ENCODE measurements at regions not wholly inside any gene's neighbourhood (a gene's known extent, or its start where the extent isn't known, plus 50 kb on each side); places are given as distances from the start of the nearest gene placed in this dataset.

DNA sequence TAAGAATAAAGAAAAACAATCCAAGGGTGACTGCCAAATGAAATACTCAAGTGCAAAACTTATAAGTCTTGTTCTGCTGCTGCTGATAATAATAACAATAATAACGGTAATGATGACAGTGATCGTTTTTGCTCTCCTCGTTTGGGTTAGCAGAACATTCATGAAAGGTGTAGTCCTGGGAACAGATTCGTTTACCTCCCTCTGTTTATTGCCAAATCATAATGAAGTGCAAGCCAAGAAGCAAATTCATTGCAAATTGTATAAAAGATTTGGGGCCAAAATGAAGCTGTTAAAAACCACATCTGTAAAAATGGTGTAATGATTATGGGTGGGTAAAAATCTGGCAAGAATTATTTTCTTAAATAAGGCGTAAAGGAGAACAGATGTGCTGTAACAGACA is 587.2 kb upstream of the MKI67 start:
- intact Hi-C loops (cut with DNase I): no loop called here
- H3K27ac ChIP-seq: no peak overlapping the region
- no peaks in the 10 kb centered on the region for H3K4me1 ChIP-seq
- DNase-seq (no peak), ATAC-seq (no peak)
- no peak overlapping the region for H3K4me3 ChIP-seq
- H3K36me3 ChIP-seq (ENCODE audit: insufficient read depth in 1 of 2, low read depth in 1 of 2): no peaks in the 10 kb centered on the region
- H3K27me3 ChIP-seq (ENCODE audit: insufficient read depth in 3 of 3, low read length in 2 of 3): no peaks in the 10 kb centered on the region
- no peaks in the 10 kb centered on the region for H3K9me3 ChIP-seq
- 63 to 77% (median 70%) methylated on average over 5 of the region's 5 CpGs for whole genome bisulfite sequencing, 3 donors
- TF ChIP-seq, protein P1, sequence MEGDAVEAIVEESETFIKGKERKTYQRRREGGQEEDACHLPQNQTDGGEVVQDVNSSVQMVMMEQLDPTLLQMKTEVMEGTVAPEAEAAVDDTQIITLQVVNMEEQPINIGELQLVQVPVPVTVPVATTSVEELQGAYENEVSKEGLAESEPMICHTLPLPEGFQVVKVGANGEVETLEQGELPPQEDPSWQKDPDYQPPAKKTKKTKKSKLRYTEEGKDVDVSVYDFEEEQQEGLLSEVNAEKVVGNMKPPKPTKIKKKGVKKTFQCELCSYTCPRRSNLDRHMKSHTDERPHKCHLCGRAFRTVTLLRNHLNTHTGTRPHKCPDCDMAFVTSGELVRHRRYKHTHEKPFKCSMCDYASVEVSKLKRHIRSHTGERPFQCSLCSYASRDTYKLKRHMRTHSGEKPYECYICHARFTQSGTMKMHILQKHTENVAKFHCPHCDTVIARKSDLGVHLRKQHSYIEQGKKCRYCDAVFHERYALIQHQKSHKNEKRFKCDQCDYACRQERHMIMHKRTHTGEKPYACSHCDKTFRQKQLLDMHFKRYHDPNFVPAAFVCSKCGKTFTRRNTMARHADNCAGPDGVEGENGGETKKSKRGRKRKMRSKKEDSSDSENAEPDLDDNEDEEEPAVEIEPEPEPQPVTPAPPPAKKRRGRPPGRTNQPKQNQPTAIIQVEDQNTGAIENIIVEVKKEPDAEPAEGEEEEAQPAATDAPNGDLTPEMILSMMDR (IDR thresholded peaks at IDR 0.05): no peak

DNA sequence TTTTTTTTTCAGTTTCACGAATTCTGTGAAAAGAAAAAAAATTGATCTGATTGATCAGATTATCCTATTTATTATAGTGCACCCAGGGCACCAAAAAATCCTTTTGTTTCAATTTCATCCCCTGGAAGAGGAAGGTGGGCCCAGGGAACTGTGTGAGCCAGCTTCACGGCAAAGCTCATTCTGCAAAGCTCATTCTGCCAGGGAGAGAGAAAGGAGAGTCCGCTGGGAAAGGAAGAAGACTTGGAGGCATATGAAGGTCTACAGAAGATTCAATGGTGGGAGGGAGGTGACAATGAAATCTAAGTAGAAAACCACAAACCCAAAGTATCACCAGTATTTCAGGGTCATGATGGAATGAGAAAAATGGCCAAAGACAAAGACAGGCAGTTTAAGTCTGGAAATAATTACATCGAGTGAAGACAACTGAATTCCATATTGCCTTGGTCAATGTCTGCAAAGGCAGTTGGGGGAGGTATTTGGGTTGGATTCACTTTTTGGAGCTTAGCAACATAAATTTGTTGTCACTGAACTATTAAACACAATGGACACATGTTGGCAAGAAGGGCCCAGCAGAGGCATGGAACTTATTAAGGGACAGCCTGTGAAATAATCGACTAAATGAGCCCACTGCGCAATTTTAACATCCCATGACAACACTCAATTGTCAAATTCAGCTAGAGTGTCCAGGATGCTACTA is 587.8 kb upstream of the MKI67 start:
- DNase-seq: no peak
- no peak overlapping the region for H3K27ac ChIP-seq
- no peaks in the 10 kb centered on the region for H3K4me1 ChIP-seq
- no peaks in the 10 kb centered on the region for H3K36me3 ChIP-seq (ENCODE audit: insufficient read depth in 1 of 2, low read depth in 1 of 2)
- TF ChIP-seq, protein P1 (IDR thresholded peaks at IDR 0.05): no peak
- H3K27me3 ChIP-seq (ENCODE audit: insufficient read depth in 3 of 3, low read length in 2 of 3): no peaks in the 10 kb centered on the region
- 42 to 52% (median 47%) methylated on average over 6 of the region's 6 CpGs for WGBS, 3 donors
- intact Hi-C loops (cut with DNase I): no loop called here
- no peak for ATAC-seq
- H3K9me3 ChIP-seq: no peaks in the 10 kb centered on the region
- H3K4me3 ChIP-seq: no peak overlapping the region

DNA sequence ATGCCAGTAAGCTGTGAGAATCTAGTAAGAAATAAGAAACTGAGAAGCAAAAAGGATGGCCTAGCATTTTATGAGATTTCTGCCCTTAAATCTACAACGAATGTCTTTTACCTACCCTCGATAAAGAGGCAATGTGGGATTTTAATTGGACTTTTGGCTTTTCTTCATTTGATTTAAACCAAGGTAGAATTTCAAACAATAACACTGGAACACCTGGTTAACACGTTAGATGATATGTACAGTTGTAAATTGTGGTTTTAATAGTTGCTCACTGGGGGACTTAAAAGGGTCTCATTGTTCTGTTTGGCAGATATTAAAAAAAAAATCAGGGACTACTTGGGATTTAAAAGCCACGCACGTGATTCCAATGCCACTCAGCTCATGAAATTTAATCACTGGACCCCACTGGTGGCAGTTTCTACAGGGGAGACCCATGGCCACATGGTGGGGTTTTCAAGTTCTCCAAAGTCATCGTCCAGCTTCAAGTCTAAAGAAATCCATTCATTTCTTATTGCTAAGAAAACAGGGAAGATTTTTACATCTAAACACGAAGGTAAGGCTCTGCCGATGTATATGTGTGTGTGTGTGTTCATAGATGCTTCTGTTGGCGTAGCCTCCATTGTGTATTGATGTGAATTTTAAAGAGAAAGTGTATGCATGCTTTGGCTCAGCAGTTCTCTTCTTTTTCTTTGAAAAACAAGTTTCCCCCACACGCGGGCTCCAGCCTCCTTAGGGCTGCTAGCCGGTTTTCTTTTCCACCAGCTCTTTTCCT is 588.6 kb upstream of the MKI67 start:
- 75 to 80% (median 78%) methylated on average over 12 of the region's 12 CpGs for WGBS, 3 donors
- ATAC-seq (no peak), DNase-seq (no peak)
- TF ChIP-seq, protein P1 (IDR thresholded peaks at IDR 0.05): no peak
- Histone ChIP-seq H3K36me3 (ENCODE audit: insufficient read depth in 1 of 2, low read depth in 1 of 2) (no peaks in the 10 kb centered on the region), H3K4me1 (no peaks in the 10 kb centered on the region), H3K27me3 (ENCODE audit: insufficient read depth in 3 of 3, low read length in 2 of 3) (no peaks in the 10 kb centered on the region), H3K4me3 (no peak overlapping the region), H3K9me3 (no peaks in the 10 kb centered on the region), H3K27ac (no peak overlapping the region)
- intact Hi-C loops (cut with DNase I): no loop called here

DNA sequence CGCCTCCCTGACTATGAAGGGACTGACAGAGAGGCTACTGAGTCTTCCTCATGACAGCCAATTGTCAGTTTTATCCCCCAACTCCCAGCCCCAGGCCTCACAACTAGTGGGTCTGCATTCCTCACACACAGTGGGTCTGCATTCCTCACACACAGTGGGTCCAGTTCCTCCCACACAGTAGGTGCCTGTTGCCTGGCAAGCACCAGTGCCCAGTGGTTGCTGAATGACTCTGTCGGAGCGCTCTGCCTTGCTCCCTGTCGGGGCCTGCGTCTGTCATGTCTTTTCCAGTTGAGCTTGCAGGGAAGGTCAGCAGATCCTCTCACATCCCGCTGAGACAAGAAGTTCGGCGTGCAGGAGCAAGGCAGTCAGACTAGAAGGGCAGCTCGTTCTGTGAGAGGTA is 590.0 kb upstream of the MKI67 start:
- H3K4me3 ChIP-seq: no peak overlapping the region
- H3K27ac ChIP-seq: no peak overlapping the region
- TF ChIP-seq, protein P1 (IDR thresholded peaks at IDR 0.05): no peak
- intact Hi-C loops (cut with DNase I): no loop called here
- 86 to 93% (median 90%) methylated on average over 9 of the region's 9 CpGs for WGBS, 3 donors
- H3K27me3 ChIP-seq (ENCODE audit: insufficient read depth in 3 of 3, low read length in 2 of 3): no peaks in the 10 kb centered on the region
- DNase-seq (no peak), ATAC-seq (no peak)
- H3K4me1 ChIP-seq: no peaks in the 10 kb centered on the region
- no peaks in the 10 kb centered on the region for H3K36me3 ChIP-seq (ENCODE audit: insufficient read depth in 1 of 2, low read depth in 1 of 2)
- H3K9me3 ChIP-seq: no peaks in the 10 kb centered on the region
